ENCODE measurements at regions not wholly inside any gene's neighbourhood (a gene's known extent, or its start where the extent isn't known, plus 50 kb on each side); places are given as distances from the start of the nearest gene placed in this dataset.

- H3K9me3 Mint-ChIP-seq (ENCODE audit: unreplicated experiment) = no peaks in the 10 kb centered on the region
- H3K27me3 Mint-ChIP-seq (ENCODE audit: unreplicated experiment) = peaks cover 37% of the 10 kb centered on the region
- no peak for TF ChIP-seq CTCF (IDR thresholded peaks at IDR 0.05)
- no peak overlapping the region for H3K27ac Mint-ChIP-seq (ENCODE audit: unreplicated experiment)
- H3K36me3 Mint-ChIP-seq (ENCODE audit: unreplicated experiment) = no peaks in the 10 kb centered on the region
- no peak overlapping the region for H3K4me3 Mint-ChIP-seq (ENCODE audit: unreplicated experiment)
- peaks cover 18% of the 10 kb centered on the region for H3K4me1 Mint-ChIP-seq (ENCODE audit: unreplicated experiment)
- no peak for DNase-seq (ENCODE audit: extremely low spot score, unreplicated experiment)
These were observed 173.1 kb downstream of the CCDC71L start for GRCh38 chr7:106487892-106488291.

GRCh38 chr7:106486331-106486730 is 174.6 kb downstream of the CCDC71L start:
- Mint-ChIP-seq H3K4me3 (ENCODE audit: unreplicated experiment) (no peak overlapping the region), H3K27me3 (ENCODE audit: unreplicated experiment) (peaks cover 44% of the 10 kb centered on the region), H3K9me3 (ENCODE audit: unreplicated experiment) (no peaks in the 10 kb centered on the region), H3K27ac (ENCODE audit: unreplicated experiment) (no peak overlapping the region), H3K4me1 (ENCODE audit: unreplicated experiment) (peaks cover 18% of the 10 kb centered on the region), H3K36me3 (ENCODE audit: unreplicated experiment) (no peaks in the 10 kb centered on the region)
- TF ChIP-seq CTCF (IDR thresholded peaks at IDR 0.05) = no peak
- no peak for DNase-seq (ENCODE audit: extremely low spot score, unreplicated experiment)

- DNase-seq (ENCODE audit: extremely low spot score, unreplicated experiment) = no peak
- no peak for TF ChIP-seq CTCF (IDR thresholded peaks at IDR 0.05)
- Mint-ChIP-seq H3K4me1 (ENCODE audit: unreplicated experiment) (peaks cover 18% of the 10 kb centered on the region), H3K4me3 (ENCODE audit: unreplicated experiment) (no peak overlapping the region), H3K27ac (ENCODE audit: unreplicated experiment) (no peak overlapping the region), H3K27me3 (ENCODE audit: unreplicated experiment) (peaks cover 47% of the 10 kb centered on the region), H3K36me3 (ENCODE audit: unreplicated experiment) (no peaks in the 10 kb centered on the region), H3K9me3 (ENCODE audit: unreplicated experiment) (no peaks in the 10 kb centered on the region)
These were observed 175.0 kb downstream of the CCDC71L start for GRCh38 chr7:106485919-106486318.

- no peaks in the 10 kb centered on the region for H3K9me3 Mint-ChIP-seq (ENCODE audit: unreplicated experiment)
- no peak for DNase-seq (ENCODE audit: extremely low spot score, unreplicated experiment)
- H3K27me3 Mint-ChIP-seq (ENCODE audit: unreplicated experiment) = peaks cover 53% of the 10 kb centered on the region
- no peaks in the 10 kb centered on the region for H3K36me3 Mint-ChIP-seq (ENCODE audit: unreplicated experiment)
- H3K27ac Mint-ChIP-seq (ENCODE audit: unreplicated experiment) = no peak overlapping the region
- TF ChIP-seq CTCF (IDR thresholded peaks at IDR 0.05) = no peak
- peaks cover 18% of the 10 kb centered on the region for H3K4me1 Mint-ChIP-seq (ENCODE audit: unreplicated experiment)
- H3K4me3 Mint-ChIP-seq (ENCODE audit: unreplicated experiment) = no peak overlapping the region
These were observed 175.9 kb downstream of the CCDC71L start for GRCh38 chr7:106485031-106485551.

GRCh38 chr7:106484562-106484961 is 176.4 kb downstream of the CCDC71L start:
- no peak overlapping the region for H3K4me3 Mint-ChIP-seq (ENCODE audit: unreplicated experiment)
- H3K27me3 Mint-ChIP-seq (ENCODE audit: unreplicated experiment) = peaks cover 56% of the 10 kb centered on the region
- no peak for TF ChIP-seq CTCF (IDR thresholded peaks at IDR 0.05)
- H3K27ac Mint-ChIP-seq (ENCODE audit: unreplicated experiment) = no peak overlapping the region
- H3K36me3 Mint-ChIP-seq (ENCODE audit: unreplicated experiment) = no peaks in the 10 kb centered on the region
- no peaks in the 10 kb centered on the region for H3K9me3 Mint-ChIP-seq (ENCODE audit: unreplicated experiment)
- no peak for DNase-seq (ENCODE audit: extremely low spot score, unreplicated experiment)
- peaks cover 18% of the 10 kb centered on the region for H3K4me1 Mint-ChIP-seq (ENCODE audit: unreplicated experiment)
